Posterior cingulate gyrus (tissue), 11 donors: ENCODE measurements at regions not wholly inside any gene's neighbourhood (a gene's known extent, or its start where the extent isn't known, plus 50 kb on each side); places are given as distances from the start of the nearest gene placed in this dataset.

Source experiments
- DNase-seq, 10 donors: peaks; one replicate each; pipeline versions ENCODE4 v3.0.0 to v3.0.0-alpha.2; 2020 to 2021; ENCODE audit warnings: mixed read lengths in 3 of 10
- intact Hi-C: fragments of 100-400 bp; cut with DNase I; formaldehyde crosslinking; loops from one replicate; pipeline ENCODE4 v1.15.1; 2023

- DNase-seq: no peak
- intact Hi-C loops: loop anchor here (10.0 kb wide), 2 partner anchors 428 to 582 kb away; partner anchors contain the start of gene ART4
These were observed 49.9 kb upstream of the PTPRO start for GRCh38 chr12:15272376-15272775.
